DND-41 (cell line): ENCODE measurements at regions not wholly inside any gene's neighbourhood (a gene's known extent, or its start where the extent isn't known, plus 50 kb on each side); places are given as distances from the start of the nearest gene placed in this dataset.

Source experiments
- ATAC-seq: fragments of 200-7000 bp; cut with Tn5 transposase; 3 replicates; pipeline ENCODE4 v1.9.1; 2021; ENCODE audit warnings: low read depth; ENCODE audit not compliant: insufficient read depth
- DNase-seq: peaks from one replicate; pipeline ENCODE4 v3.0.0-alpha.2; 2020
- H2AFZ ChIP-seq: 2 replicates; pipeline ENCODE4 v1.6.0; 2012; ENCODE audit warnings: low read depth, low read length
- H3K27ac ChIP-seq: 2 replicates; pipeline ENCODE4 v1.5.1; 2012; ENCODE audit warnings: low read length, inconsistent platforms
- H3K27me3 ChIP-seq: fragments of 200-600 bp; sonication (generic); 2 replicates; pipeline ENCODE4 v1.6.0; 2012; ENCODE audit warnings: low read length, mild to moderate bottlenecking, inconsistent platforms; ENCODE audit not compliant: insufficient read depth, poor library complexity
- H3K36me3 ChIP-seq: 2 replicates; pipeline ENCODE4 v1.5.1; 2012; ENCODE audit warnings: low read length, inconsistent platforms; ENCODE audit not compliant: insufficient read depth
- H3K4me1 ChIP-seq: 2 replicates; pipeline ENCODE4 v1.5.1; 2012; ENCODE audit warnings: mild to moderate bottlenecking, low read length; ENCODE audit not compliant: insufficient read depth
- H3K4me2 ChIP-seq: 2 replicates; pipeline ENCODE4 v1.6.0; 2012; ENCODE audit warnings: mild to moderate bottlenecking, moderate library complexity, low read length, inconsistent platforms; ENCODE audit not compliant: insufficient read depth
- H3K4me3 ChIP-seq, 2 experiments: fragments of 200-600 bp in 1 of 2; shearing (Covaris generic) in 1 of 2; 2 replicates each; pipeline ENCODE4 v1.5.1; 2012 to 2016; ENCODE audit warnings: inconsistent platforms in 2 of 2, low read length in 2 of 2, mild to moderate bottlenecking in 2 of 2, low read depth in 1 of 2, moderate library complexity in 1 of 2
- H3K79me2 ChIP-seq: 2 replicates; pipeline ENCODE4 v1.6.0; 2012; ENCODE audit warnings: low read length, inconsistent platforms; ENCODE audit not compliant: insufficient read depth
- H3K9ac ChIP-seq: 2 replicates; pipeline ENCODE4 v1.6.0; 2012; ENCODE audit warnings: low read depth, mild to moderate bottlenecking, inconsistent platforms, low read length, moderate library complexity
- H3K9me3 ChIP-seq: 2 replicates; pipeline ENCODE4 v1.5.1; 2012; ENCODE audit warnings: low read length, moderate library complexity, mild to moderate bottlenecking, inconsistent platforms; ENCODE audit not compliant: insufficient read depth, severe bottlenecking
- H4K20me1 ChIP-seq: 2 replicates; pipeline ENCODE4 v1.6.0; 2012; ENCODE audit warnings: low read length; ENCODE audit not compliant: insufficient read depth
- EZH2 ChIP-seq: IDR thresholded peaks from 3 replicates; pipeline ENCODE4 v1.6.1; 2012; ENCODE audit warnings: borderline replicate concordance, low read depth, mild to moderate bottlenecking, moderate library complexity, low read length, inconsistent platforms; ENCODE audit not compliant: severe bottlenecking
- TF ChIP-seq, protein P1 (sequence below): IDR thresholded peaks from 2 replicates; pipeline ENCODE4 v1.5.1; 2012; ENCODE audit warnings: borderline replicate concordance, low read length, moderate library complexity, mild to moderate bottlenecking; ENCODE audit not compliant: poor library complexity, severe bottlenecking; ENCODE audit errors: extremely low read depth

DNA sequence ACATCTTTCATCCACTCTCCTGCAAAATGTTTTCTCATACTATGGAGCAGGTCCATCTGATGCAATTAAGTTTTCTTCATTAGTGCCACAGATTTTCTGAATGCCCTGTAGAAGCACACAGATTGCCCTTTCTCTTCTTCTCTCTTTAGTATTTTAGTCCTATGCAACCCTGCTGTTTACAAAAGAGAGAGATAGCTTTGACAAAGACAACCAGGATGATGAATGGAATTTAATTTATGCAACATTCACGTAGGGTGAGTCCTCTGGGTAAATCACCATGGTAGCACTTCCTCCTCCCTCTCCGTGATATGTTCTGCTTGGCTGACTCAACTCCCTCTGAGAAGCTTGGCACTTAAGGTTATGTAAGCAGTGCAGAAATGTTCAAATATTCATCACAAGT is 400.9 kb upstream of the PDE3A start:
- H3K27me3 ChIP-seq: peaks cover 4% of the 10 kb centered on the region
- no peak overlapping the region for H3K27ac ChIP-seq
- no peaks in the 10 kb centered on the region for H3K4me1 ChIP-seq
- ATAC-seq (no peak), DNase-seq (no peak)
- H3K9me3 ChIP-seq: no peaks in the 10 kb centered on the region
- no peaks in the 10 kb centered on the region for H3K36me3 ChIP-seq
- no peak for TF ChIP-seq EZH2
- TF ChIP-seq, protein P1, sequence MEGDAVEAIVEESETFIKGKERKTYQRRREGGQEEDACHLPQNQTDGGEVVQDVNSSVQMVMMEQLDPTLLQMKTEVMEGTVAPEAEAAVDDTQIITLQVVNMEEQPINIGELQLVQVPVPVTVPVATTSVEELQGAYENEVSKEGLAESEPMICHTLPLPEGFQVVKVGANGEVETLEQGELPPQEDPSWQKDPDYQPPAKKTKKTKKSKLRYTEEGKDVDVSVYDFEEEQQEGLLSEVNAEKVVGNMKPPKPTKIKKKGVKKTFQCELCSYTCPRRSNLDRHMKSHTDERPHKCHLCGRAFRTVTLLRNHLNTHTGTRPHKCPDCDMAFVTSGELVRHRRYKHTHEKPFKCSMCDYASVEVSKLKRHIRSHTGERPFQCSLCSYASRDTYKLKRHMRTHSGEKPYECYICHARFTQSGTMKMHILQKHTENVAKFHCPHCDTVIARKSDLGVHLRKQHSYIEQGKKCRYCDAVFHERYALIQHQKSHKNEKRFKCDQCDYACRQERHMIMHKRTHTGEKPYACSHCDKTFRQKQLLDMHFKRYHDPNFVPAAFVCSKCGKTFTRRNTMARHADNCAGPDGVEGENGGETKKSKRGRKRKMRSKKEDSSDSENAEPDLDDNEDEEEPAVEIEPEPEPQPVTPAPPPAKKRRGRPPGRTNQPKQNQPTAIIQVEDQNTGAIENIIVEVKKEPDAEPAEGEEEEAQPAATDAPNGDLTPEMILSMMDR: no peak
- no peaks in the 10 kb centered on the region for H4K20me1 ChIP-seq
- H2AFZ ChIP-seq: no peak overlapping the region
- no peak overlapping the region for H3K4me2 ChIP-seq
- no peaks in the 10 kb centered on the region for H3K79me2 ChIP-seq
- H3K9ac ChIP-seq: no peak overlapping the region
- H3K4me3 ChIP-seq: no peak overlapping the region

DNA sequence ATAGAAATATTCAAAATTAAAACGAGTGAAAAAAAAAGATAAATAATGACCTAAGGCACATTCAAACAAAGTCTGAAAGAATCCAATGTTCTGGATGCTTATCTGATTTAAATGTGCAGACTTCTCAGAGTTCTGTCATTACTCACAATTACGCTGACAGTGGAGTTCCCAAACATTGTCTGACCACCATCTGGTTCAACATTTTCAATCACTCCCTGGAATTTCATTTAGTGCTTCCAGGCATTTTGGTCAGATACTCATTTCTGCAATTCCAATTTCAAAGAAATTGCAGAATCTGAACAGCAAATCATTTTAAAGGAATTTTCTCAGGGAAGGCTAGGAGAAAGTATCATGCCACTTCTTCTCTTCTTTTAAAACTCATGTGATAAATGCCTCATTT is 398.2 kb upstream of the PDE3A start:
- H3K4me3 ChIP-seq: no peak overlapping the region
- no peaks in the 10 kb centered on the region for H3K79me2 ChIP-seq
- no peaks in the 10 kb centered on the region for H3K36me3 ChIP-seq
- ATAC-seq (no peak), DNase-seq (no peak)
- H3K4me2 ChIP-seq: no peak overlapping the region
- no peaks in the 10 kb centered on the region for H4K20me1 ChIP-seq
- H3K9ac ChIP-seq: no peak overlapping the region
- H3K9me3 ChIP-seq: no peaks in the 10 kb centered on the region
- H3K4me1 ChIP-seq: no peaks in the 10 kb centered on the region
- TF ChIP-seq, protein P1: no peak
- no peak for TF ChIP-seq EZH2
- no peak overlapping the region for H2AFZ ChIP-seq
- H3K27ac ChIP-seq: no peak overlapping the region
- no peaks in the 10 kb centered on the region for H3K27me3 ChIP-seq

- Histone ChIP-seq H3K27ac (no peak overlapping the region), H3K9me3 (no peaks in the 10 kb centered on the region), H3K4me1 (no peaks in the 10 kb centered on the region), H3K36me3 (no peaks in the 10 kb centered on the region), H3K27me3 (peaks cover 3% of the 10 kb centered on the region), H3K4me2 (no peak overlapping the region), H3K4me3 (no peak overlapping the region), H2AFZ (no peak overlapping the region), H4K20me1 (no peaks in the 10 kb centered on the region), H3K9ac (no peak overlapping the region), H3K79me2 (no peaks in the 10 kb centered on the region)
- TF ChIP-seq, protein P1: no peak
- no peak for TF ChIP-seq EZH2
- ATAC-seq (no peak), DNase-seq (no peak)
These were observed 397.5 kb upstream of the PDE3A start for GRCh38 chr12:19970821-19971220.

DNA sequence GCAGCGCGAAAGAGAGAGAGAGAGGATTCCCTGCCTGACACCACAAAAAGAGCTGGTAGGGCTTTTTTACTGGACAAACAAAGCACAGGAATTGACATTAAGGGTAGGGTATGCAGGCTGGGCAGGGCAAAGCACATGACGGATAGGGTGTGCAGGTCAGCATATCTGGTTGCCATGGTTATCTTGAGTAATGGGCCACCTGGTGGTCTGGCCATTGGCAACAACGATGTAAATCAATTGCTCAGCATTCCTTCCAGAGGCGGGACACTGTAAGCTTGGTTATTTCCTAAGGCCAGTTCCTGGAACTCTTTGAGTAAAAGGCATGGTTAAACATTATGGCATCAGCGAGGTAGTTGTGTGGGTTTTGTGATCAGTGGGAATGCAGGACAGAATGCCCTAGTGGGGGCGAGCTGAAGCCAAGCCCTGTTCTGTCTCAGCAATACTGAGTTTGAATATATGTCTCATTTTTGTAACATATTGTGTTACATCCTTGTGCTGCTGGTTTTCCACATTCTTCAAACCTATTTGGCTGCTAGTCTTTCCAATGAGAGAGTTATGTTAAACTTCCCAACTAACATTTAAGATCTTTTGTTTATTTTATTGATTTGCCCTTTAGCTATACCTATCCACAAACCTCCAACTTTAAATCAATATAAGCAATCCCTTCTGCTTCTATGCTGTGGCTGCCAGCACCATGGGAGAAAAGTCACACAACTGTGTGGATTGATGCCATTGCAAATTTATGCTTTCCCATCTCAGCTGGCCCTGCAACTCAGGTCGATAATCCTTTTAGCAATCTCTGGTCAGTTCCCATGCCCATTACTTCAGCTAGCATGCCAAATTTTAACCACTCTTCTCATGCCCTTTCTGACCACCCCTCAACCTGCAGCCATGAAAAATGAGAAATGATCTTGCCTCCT is 396.7 kb upstream of the PDE3A start:
- Histone ChIP-seq H3K36me3 (no peaks in the 10 kb centered on the region), H4K20me1 (no peaks in the 10 kb centered on the region), H3K9ac (no peak overlapping the region), H3K27me3 (peaks cover 3% of the 10 kb centered on the region), H3K27ac (no peak overlapping the region), H2AFZ (no peak overlapping the region), H3K4me2 (no peak overlapping the region), H3K79me2 (no peaks in the 10 kb centered on the region), H3K4me1 (no peaks in the 10 kb centered on the region), H3K4me3 (no peak overlapping the region), H3K9me3 (no peaks in the 10 kb centered on the region)
- DNase-seq: no peak
- no peak for TF ChIP-seq EZH2
- TF ChIP-seq, protein P1: no peak
- no peak for ATAC-seq
